Hematopoietic multipotent progenitor cell treated with erythropoietin and hydrocortisone succinate and interleukin-3 and kit ligand, for 8 days (in vitro differentiated cells): ENCODE measurements at regions not wholly inside any gene's neighbourhood (a gene's known extent, or its start where the extent isn't known, plus 50 kb on each side); places are given as distances from the start of the nearest gene placed in this dataset.
"Not testable (repeated sequence)": the region's sequence is repeated elsewhere in the genome, so short reads cannot be mapped to it uniquely, and the experiment has no call there.

ENCODE experiments used
- DNase-seq: peaks from one replicate; pipeline ENCODE4 v3.0.0-alpha.2; 2015

GRCh38 chr1:121007755-121008154 is 118.2 kb downstream of the PPIAL4A start:
- peak; percentile 26 for DNase-seq

GRCh38 chr1:121008512-121009215 is 119.1 kb downstream of the PPIAL4A start:
- not testable (repeated sequence) for DNase-seq

- peak; percentile 38 for DNase-seq
Observed at GRCh38 chr1:121009216-121010057, 119.9 kb downstream of the PPIAL4A start.

DNA sequence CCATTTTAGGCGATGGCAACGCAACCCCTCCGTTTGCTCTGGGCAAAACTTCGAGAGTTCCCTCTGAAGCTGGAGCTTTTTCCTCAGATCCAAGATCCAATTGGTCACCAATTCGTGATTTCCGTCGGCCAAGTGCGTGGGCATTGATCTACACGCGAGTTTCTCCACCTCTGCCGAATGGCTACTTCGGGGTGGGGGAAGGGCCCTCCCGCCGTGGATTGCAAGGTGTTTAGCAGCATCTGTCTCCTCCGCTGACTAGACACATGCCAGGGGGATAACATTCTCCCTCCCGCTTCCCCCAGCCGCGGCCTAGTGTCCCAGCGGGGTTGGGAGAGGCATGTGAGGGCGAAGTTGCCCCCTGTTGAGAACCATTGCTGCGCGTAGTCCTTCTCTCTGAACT is 120.6 kb downstream of the PPIAL4A start:
- DNase-seq, result not testable (repeated sequence)

GRCh38 chr1:121013181-121013580 is 123.6 kb downstream of the PPIAL4A start:
- not testable (repeated sequence) for DNase-seq

- peak; percentile 84 for DNase-seq
Observed at GRCh38 chr1:121016182-121017028, 126.8 kb downstream of the PPIAL4A start.

DNA sequence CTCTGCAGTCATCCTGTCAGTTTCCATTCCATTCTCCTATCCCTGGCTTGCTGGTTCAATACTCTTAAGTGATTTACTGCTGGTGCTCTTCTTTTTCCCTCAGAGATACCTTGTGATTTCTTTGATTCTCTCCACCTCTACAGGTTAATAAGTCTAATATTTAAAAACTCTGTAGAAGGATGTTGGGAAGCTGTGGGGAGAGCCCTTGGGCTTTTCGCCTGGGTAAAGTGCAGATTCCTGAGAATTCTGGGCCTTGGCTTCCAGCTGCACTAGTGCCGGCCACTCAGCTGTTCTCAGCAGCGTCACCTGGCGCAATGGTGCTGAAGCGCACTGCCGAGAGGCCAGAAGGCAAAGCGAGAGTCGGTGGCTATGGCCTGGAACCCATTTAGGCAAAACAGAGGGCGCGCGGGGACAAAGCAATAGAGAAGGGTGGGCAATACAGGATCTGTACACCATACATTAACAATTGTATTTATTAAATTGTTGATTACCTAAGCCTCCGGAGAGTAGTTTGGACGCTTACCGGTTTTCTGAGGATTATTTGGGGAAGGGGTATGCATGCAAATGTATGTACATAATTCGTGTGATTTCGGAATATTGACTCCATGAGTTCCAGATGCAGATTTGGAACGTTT is 130.3 kb downstream of the PPIAL4A start:
- not testable (repeated sequence) for DNase-seq

DNA sequence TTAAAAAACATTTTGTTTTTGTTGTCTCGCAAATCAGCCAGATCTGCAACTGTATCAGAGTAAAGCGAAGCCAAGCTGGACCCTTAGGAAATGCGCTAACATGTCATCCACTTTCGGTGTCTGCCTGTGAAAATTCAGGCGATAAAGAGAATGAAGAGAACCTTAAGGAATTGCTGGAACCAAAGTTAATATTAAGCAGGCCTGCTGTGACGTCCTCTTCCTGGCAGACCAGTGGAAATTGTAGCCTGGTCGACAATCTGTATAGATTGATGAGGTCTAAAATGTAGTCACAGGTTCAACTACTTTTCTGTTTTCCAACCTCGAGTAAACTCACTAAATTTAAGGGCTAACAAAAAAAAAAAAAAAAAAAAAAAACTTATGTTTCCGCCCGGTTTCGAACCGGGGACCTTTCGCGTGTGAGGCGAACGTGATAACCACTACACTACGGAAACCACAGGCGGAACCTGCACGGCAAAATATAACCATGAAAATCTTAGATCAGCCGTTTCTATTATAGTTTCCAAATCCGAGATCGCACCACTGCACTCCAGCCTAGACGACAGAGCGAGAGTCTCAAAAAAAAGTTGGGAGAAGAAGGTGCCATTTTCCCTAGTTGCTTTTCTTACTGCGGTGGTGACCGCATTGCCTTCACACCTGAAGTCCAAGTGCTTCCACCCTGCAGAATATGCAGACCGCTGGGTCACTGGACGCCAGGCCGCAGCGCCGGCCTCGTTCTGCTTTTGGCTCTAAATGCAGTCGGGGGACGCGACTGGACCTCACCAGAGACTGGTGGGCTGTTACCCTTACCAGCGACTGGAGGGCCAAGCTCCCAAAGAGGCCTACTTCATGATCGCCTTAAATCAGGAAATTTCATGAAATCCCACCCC is 131.0 kb downstream of the PPIAL4A start:
- peak; percentile 75 for DNase-seq

- not testable (repeated sequence) for DNase-seq
Observed at GRCh38 chr1:121021716-121022115, 132.1 kb downstream of the PPIAL4A start.

DNA sequence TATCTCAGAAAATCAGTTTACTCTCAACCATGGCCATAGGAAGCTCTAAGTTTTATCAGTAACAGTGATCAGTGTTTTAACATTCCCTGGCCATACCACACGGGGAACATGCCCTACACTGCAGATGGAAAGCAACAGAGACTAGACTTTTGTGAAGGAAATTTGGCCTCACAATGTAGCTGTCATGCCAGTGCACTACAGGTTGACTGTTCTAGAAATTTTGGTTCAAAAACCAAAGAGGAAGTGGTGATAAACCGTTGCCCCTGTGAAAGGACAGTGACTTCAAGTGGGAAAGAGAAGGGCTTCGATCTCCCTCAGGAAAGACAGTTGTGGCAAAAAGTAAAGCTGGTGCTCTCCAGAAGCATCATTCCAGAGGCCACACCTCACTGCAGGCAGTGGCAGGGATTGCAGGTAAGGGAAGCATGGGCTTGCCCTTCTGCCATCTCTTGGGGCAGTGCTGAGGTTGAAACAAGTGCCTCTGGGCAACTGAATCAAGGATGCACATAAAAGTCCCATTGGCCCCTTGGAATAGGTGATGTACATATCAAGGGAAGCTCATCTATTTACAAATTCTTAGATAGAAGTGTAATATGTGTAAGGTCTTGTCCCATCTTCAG is 143.4 kb downstream of the PPIAL4A start:
- not testable (repeated sequence) for DNase-seq

DNA sequence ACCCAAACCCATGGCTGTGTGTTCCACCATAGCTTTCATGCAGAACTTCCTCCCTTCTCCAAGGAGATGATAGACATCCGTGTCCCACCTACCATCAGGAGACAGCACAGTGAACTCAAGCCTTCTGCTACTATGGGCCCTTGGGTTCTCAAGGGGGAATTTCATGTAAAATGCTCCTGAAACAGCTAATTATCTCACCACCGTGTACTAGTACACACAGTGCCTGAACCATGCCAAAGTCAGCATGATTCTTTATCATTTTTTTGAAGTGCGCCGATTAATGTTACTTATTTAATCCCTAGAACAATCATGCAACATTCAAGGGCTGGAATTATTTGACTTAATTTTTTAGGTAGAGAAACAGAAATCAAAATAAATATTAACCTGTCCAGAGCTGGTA is 147.2 kb downstream of the PPIAL4A start:
- DNase-seq, result not testable (repeated sequence)

DNA sequence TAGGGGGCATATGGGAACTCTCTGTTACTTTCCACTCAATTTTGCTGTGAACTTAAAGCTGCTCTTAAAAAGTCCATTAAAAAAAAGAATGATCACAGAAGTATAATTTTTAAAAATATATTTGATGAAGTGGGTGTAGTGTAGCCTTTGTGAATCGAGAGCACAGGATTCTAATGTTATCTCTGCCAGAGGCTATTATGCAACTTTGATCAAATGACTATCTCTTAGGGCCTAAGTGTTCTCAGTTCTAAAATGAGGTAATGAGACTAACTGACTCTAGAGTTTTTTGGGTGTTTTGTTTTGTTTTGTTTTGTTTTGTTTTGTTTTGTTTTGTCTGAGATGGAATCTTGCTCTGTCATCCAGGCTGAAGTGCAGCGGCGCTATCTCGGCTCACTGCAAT is 143.2 kb downstream of the FAM72B start:
- not testable (repeated sequence) for DNase-seq

DNA sequence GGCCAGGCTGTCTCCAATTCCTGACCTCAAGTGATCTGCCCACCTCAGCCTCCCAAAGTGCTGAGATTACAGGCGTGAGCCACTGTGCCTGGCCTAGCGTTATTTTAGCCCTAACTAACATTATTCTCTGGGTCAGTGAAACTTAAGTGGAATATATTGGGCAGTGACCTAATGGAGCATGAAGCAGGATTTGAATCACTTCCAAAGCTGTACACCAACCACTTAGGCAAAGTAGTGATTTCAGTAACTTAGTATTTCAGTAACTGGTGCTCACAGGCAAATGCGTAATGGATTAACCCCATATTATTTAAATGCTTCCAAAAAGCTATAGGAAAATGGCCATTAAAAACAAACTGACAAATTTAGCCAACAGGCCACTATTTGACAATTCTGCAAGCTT is 142.6 kb downstream of the FAM72B start:
- not testable (repeated sequence) for DNase-seq

GRCh38 chr1:121042882-121043281 is 141.3 kb downstream of the FAM72B start:
- not testable (repeated sequence) for DNase-seq

DNA sequence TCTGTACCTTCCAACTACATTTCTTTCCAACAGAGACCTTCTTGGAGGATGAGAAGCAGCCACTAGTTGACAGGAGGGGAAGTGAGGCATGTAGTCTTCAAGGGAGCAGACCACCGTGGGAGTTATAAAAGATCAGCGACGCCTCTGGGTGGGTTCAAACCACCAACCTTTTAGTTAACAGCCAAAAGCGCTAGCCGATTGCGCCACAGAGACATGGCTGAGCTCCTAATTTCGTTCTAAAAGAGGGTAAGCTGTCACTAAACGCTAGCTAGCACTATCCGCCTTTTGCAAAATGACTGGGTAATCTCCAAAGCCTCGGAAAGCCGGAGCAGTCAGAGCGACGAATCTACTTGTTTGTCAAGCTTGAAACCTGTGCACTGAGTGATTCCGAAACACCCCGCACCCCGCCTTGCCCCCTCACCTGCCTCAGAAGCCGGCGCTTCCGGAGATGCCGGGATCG is 135.8 kb downstream of the FAM72B start:
- not testable (repeated sequence) for DNase-seq

GRCh38 chr1:121048769-121049443 is 135.2 kb downstream of the FAM72B start:
- DNase-seq, result not testable (repeated sequence)

DNA sequence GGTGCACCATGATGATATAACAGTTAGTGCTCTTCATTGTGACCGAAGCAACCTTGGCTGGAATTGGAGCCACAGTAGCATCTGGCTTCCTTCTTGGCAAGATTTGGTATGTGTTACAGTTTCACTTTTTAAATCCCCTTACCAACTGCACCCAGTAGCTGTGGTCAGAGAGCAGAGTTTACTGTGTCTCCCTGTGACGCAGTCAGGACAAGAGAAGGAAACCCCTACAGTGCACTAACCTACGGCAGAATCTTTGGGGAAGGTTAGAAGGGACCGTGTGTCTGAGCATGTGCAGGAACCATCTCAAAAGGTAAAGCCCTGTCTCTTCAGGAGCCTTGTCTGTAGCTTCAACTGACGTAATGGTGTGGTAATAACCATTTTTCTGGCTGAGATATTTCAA is 134.0 kb downstream of the FAM72B start:
- not testable (repeated sequence) for DNase-seq

GRCh38 chr1:121051161-121051790 is 132.9 kb downstream of the FAM72B start:
- DNase-seq, result not testable (repeated sequence)

DNA sequence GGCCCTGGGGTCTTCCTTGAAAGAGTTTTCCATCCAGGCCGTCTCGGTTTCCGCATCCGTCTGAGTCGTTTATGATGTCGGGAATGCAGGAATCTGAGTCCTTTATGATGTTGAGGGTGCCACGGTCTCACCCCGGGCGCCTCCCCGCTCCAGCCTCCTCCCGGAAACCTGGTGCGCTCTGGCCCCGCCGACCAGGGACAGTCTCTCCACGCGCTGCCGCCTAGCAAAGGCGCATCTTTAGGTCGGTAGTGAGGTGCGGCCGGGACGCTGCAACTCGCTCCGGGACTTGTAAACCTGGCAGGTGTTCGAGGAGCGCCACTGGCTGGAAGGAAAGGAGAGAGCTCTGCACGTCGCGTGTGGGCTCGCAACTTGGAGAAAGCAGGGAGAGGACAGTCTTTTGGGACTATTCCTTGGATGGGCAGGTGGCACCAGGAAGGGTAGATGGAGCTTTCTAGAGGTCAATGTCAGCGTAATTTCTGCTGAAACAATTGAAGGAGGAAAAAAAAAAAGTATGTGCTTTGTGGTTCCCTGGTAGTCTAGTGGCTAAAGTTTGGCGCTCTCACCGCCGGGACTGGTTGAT is 132.0 kb downstream of the FAM72B start:
- not testable (repeated sequence) for DNase-seq
